Neural crest cell (in vitro differentiated cells): ENCODE measurements at regions not wholly inside any gene's neighbourhood (a gene's known extent, or its start where the extent isn't known, plus 50 kb on each side); places are given as distances from the start of the nearest gene placed in this dataset.

Experiments
- DNase-seq: peaks from one replicate; pipeline ENCODE4 v3.0.0; 2021; ENCODE audit warnings: low read depth, mixed read lengths, low spot score
- H3K27ac Mint-ChIP-seq: one replicate; pipeline ENCODE4 v1.8.0; 2021; ENCODE audit warnings: mild to moderate bottlenecking, mixed read lengths; ENCODE audit not compliant: unreplicated experiment
- H3K27me3 Mint-ChIP-seq: 2 replicates; pipeline ENCODE4 v1.8.0; 2021; ENCODE audit warnings: low read depth, mild to moderate bottlenecking, mixed read lengths
- H3K36me3 Mint-ChIP-seq: 2 replicates; pipeline ENCODE4 v1.8.0; 2021; ENCODE audit warnings: low read depth, mild to moderate bottlenecking, mixed read lengths
- H3K4me1 Mint-ChIP-seq: 2 replicates; pipeline ENCODE4 v1.8.0; 2021; ENCODE audit warnings: mixed read lengths
- H3K4me3 Mint-ChIP-seq: one replicate; pipeline ENCODE4 v1.8.0; 2021; ENCODE audit warnings: mild to moderate bottlenecking, mixed read lengths
- H3K9me3 Mint-ChIP-seq: 2 replicates; pipeline ENCODE4 v1.8.0; 2021; ENCODE audit warnings: mixed read lengths
- CTCF ChIP-seq: fragments of 200-600 bp; sonication (generic); conservative IDR thresholded peaks from 2 replicates; pipeline ENCODE4 v1.5.0; 2021; ENCODE audit warnings: antibody characterized with exemption, mild to moderate bottlenecking

GRCh38 chr13:50141375-50141975 is 126.2 kb downstream of the KCNRG start:
- H3K27ac Mint-ChIP-seq: no peak overlapping the region
- peaks cover 32% of the 10 kb centered on the region for H3K4me1 Mint-ChIP-seq
- no peak for TF ChIP-seq CTCF
- no peak overlapping the region for H3K4me3 Mint-ChIP-seq
- no peaks in the 10 kb centered on the region for H3K9me3 Mint-ChIP-seq
- H3K36me3 Mint-ChIP-seq: peaks cover 3% of the 10 kb centered on the region
- H3K27me3 Mint-ChIP-seq: peaks cover 27% of the 10 kb centered on the region
- no peak for DNase-seq

DNA sequence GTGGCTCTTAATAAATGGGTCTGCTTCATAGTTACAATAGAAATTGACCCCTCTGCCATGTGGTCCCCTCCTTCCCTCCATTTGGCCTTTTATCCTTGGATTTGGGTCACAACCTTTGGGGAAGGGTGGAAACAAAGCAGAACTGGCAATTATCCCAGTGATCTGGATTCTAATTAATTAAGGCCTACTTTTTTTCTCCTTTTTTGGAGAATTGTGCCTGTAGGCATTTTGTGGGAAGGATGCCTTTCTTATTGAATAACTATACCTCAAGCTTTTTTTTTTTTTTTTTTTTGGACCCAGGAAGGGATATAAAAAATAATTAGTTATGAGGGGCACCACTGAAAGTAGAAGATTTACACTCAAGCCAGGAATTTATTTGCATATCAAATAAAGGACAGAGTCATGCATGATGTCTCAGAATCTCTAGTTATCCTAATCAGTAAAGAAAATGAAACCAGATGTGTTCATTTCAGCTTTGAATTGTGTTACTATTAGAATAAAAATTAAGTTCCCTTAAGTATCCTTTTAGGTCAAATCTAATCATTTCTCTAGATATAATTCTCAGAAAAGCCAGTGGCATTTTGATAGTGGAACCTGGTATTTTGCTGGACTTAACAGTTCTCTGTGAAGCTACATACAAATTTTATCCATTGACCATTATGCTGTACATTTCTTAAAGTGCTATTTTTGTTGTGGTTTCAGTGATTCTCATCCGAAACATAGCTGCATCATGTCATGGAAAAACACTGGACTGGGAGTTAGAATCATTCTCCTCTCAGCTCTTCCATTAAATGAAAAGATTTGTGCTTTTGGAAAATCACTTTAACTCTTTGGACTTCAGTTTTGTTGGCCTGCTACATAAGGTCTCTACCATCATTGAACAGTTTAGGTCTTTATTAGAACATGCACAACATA is 129.3 kb downstream of the KCNRG start:
- TF ChIP-seq CTCF: no peak
- no peak for DNase-seq

GRCh38 chr13:50149214-50149613 is 134.0 kb downstream of the KCNRG start:
- Mint-ChIP-seq H3K27me3 (no peaks in the 10 kb centered on the region), H3K9me3 (no peaks in the 10 kb centered on the region), H3K27ac (no peak overlapping the region), H3K4me3 (no peak overlapping the region), H3K36me3 (no peaks in the 10 kb centered on the region), H3K4me1 (peaks cover 31% of the 10 kb centered on the region)
- no peak for DNase-seq
- TF ChIP-seq CTCF: no peak

More for the DNA sequence above, 129.3 kb downstream of the KCNRG start:
- H3K4me3 Mint-ChIP-seq: no peak overlapping the region
- no peaks in the 10 kb centered on the region for H3K9me3 Mint-ChIP-seq
- H3K27ac Mint-ChIP-seq: no peak overlapping the region
- peaks cover 3% of the 10 kb centered on the region for H3K36me3 Mint-ChIP-seq
- H3K4me1 Mint-ChIP-seq: peaks cover 36% of the 10 kb centered on the region
- H3K27me3 Mint-ChIP-seq: peaks cover 19% of the 10 kb centered on the region

DNA sequence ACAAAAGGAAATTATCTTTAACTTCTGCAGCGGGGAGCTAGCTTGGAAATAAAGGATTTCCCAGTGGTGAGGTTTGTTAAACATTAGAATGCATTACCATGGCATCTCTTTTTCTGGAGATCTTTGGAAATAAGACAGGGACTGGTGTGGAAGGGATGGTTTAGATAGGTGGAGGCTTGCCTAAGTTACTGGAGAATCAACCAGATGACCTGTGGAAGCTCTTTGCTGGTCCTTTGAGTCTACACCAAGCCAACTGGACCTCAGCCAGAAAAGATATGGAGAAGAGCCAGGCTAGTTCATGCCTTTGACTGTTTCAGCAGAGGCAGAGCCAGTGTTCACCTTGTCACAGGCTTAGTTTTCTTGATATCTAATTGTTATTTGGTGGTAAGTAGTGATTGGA is 134.7 kb downstream of the KCNRG start:
- H3K36me3 Mint-ChIP-seq: no peaks in the 10 kb centered on the region
- DNase-seq: no peak
- H3K9me3 Mint-ChIP-seq: no peaks in the 10 kb centered on the region
- no peaks in the 10 kb centered on the region for H3K27me3 Mint-ChIP-seq
- H3K4me1 Mint-ChIP-seq: peaks cover 31% of the 10 kb centered on the region
- H3K4me3 Mint-ChIP-seq: no peak overlapping the region
- no peak overlapping the region for H3K27ac Mint-ChIP-seq
- TF ChIP-seq CTCF: no peak

DNA sequence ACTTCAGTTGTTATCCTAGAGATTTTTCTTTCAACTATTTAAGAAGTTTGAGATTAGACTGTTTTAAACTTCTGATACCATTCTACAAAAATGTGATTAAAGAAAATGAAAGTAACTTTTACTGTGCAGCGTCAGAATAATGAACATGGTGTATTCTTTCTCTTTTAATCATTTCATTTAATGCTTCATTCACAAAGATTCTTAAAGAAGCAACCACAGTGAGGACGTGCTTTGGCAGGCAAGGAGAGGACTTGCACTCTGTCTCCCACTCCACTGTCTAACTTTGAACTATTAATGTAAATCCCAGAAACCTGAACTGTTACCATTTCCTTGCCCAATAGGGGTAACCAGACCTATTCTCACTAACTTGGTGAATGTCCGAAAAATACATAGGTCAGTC is 137.0 kb downstream of the KCNRG start:
- H3K36me3 Mint-ChIP-seq: no peaks in the 10 kb centered on the region
- no peak for DNase-seq
- peaks cover 50% of the 10 kb centered on the region for H3K4me1 Mint-ChIP-seq
- H3K27me3 Mint-ChIP-seq: no peaks in the 10 kb centered on the region
- H3K9me3 Mint-ChIP-seq: no peaks in the 10 kb centered on the region
- TF ChIP-seq CTCF: no peak
- no peak overlapping the region for H3K27ac Mint-ChIP-seq
- no peak overlapping the region for H3K4me3 Mint-ChIP-seq
